Pons (tissue), 1 donor: ENCODE measurements at regions not wholly inside any gene's neighbourhood (a gene's known extent, or its start where the extent isn't known, plus 50 kb on each side); places are given as distances from the start of the nearest gene placed in this dataset.

Source experiments
- DNase-seq: peaks from one replicate; pipeline ENCODE4 v3.0.0-alpha.2; 2016; ENCODE audit warnings: low spot score

GRCh38 chr1:14531519-14531918, 67.0 kb upstream of the KAZN start:
- DNase-seq = no peak

- no peak for DNase-seq
Measured at GRCh38 chr1:14535619-14536355, 62.7 kb upstream of the KAZN start.

GRCh38 chr1:14538335-14538734, 60.1 kb upstream of the KAZN start:
- no peak for DNase-seq

DNA sequence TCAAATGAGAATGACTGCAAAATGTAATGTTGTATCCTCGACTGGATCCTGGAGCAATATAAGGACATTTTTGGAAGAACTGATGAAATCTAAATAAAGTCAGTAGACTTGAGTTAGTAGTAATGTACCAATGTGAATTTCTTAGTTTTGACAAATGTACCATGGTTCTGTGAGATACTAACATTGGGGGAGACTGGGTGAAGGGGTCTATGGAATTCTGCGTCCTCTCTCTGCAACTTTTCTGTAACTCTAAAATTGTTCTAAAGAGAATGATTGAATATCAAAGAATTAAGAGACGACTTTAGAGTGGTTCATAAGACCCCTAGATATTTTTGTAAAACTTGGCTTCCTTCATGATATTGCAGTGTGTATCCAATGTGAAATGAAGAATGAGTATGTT, 59.2 kb upstream of the KAZN start:
- no peak for DNase-seq

GRCh38 chr1:14539953-14540563, 58.4 kb upstream of the KAZN start:
- DNase-seq = no peak

GRCh38 chr1:14541348-14541747, 57.1 kb upstream of the KAZN start:
- DNase-seq = no peak

DNA sequence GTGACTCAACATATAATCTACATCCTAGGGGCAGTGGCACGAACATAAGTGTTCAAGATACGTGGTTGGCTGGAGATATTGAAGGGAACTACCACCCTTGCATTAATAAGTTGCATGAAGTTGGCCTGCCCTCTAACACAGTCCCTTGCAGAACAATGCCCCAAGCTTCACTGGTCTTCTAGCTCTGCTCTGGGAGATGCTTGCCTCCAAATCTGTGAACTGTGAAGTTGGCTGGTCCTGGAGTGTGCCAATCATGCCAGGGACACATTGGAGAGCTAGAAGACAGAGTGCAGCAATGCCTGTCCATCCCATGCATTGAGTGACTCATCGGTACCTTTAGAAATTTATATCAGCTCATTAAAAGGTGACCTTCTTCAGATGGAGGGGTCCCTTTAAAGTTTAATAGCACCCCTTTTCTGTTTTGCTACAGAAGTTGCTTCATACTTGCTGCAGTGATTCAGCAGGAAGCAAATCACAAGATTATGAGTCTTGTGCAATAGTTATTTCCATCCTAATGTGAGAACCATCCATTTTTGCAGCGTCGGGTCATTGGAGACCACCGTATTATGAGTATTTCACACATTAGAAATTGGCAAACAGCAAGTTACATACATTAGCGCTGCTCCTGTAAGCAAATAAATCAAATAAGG, 55.2 kb upstream of the KAZN start:
- no peak for DNase-seq

DNA sequence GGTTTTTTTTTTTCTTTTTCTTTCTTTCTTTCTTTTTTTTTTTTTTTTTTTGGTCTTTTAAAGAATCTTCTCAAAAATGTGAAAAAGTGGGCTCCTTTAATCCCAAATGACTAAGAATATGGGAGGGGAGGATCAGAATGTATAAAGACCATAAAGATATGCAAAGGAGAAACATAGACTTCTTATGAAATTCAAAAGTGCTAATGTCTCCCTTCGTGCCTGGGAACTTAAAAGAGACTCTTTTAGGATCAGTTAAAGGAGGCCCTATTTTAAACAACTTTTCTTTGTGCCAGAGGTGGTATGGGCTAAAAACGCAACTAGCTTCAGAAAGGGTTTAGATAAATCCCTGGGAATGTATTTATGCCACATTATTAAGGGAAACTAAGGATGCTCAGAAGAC, 54.2 kb upstream of the KAZN start:
- no peak for DNase-seq

DNA sequence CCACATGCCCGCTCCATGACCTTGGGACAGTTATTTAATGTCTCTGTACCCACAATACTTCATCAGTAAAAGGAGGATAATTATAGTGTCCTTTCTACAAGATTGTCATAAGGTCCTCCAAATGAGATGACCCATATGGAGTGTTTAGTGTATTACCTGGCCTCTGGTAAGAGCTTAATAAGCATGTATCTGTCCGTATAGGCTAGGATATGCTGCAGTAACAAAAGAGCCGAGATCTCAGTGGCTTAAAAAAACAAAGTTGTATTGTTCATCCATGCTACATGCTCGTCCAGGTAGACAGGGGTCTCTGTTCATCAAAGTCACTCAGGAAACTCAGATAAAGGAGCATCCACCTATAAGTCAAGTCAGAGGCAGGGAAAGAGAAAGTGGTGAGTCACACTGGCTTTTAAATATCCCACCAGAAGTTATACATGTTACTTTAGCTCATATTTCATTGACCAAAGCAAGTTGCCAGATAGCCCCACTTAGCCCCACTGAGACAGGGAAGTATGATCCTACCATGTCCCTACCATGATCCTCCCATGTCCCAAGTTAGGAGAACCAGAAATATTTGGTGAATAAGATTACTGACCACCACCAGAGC, 53.0 kb upstream of the KAZN start:
- DNase-seq = no peak

GRCh38 chr1:14546416-14546815, 52.1 kb upstream of the KAZN start:
- DNase-seq = no peak
